ENCODE measurements at regions not wholly inside any gene's neighbourhood (a gene's known extent, or its start where the extent isn't known, plus 50 kb on each side); places are given as distances from the start of the nearest gene placed in this dataset.
"Not testable (repeated sequence)": the region's sequence is repeated elsewhere in the genome, so short reads cannot be mapped to it uniquely, and the experiment has no call there.

GRCh38 chr3:106276151-106276550 is 407.3 kb upstream of the CBLB start:
- DNase-seq: no peak

- no peak for DNase-seq
Measured at GRCh38 chr3:106276755-106277612, 408.2 kb upstream of the CBLB start.

GRCh38 chr3:106277731-106278130 is 408.9 kb upstream of the CBLB start:
- no peak for DNase-seq

- DNase-seq: no peak
Measured at GRCh38 chr3:106281221-106281620, 412.4 kb upstream of the CBLB start.

DNA sequence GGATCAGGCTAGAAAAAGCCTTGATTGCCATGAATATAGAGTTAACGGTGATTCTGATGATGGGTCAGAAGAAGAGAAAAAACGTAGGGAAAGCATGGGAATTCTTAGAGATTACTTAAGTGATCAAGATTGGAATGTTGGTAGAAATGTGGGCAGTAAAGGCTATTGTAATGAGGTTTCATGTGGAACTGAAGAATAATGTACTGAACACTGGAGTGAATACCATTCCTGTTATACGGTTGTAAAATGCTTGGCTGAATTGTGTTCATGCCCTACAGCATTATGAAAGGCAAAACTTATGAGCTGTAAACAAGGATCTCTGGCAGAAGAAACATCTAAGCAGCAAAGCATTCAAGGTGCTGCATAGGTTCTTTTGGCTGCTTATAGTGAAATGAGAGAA is 414.1 kb upstream of the CBLB start:
- no peak for DNase-seq

- DNase-seq: no peak
Measured at GRCh38 chr3:106288781-106289180, 420.0 kb upstream of the CBLB start.

GRCh38 chr3:106290304-106290997 is 421.6 kb upstream of the CBLB start:
- DNase-seq: no peak

GRCh38 chr3:106293161-106293560 is 424.3 kb upstream of the CBLB start:
- DNase-seq: no peak

DNA sequence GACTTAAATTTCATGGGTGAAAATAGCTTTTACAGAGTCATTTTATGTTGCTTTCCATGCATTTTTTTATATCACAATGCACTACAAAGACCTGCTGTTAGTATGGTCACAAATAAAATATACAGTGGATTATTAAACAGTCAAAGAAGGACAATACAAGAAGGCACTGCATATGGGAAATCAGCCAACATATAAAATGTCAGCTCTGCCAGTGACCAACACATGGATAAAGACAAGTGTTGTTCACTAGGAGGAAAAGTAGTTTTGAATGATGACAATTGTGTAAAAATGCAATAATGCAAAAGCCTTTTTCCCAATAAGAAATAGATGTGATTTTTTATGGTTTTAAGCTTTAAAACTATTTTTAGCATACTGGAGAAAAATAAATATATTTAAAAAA is 425.3 kb upstream of the CBLB start:
- DNase-seq: no peak

- no peak for DNase-seq
Measured at GRCh38 chr3:106296062-106296461, 427.2 kb upstream of the CBLB start.

DNA sequence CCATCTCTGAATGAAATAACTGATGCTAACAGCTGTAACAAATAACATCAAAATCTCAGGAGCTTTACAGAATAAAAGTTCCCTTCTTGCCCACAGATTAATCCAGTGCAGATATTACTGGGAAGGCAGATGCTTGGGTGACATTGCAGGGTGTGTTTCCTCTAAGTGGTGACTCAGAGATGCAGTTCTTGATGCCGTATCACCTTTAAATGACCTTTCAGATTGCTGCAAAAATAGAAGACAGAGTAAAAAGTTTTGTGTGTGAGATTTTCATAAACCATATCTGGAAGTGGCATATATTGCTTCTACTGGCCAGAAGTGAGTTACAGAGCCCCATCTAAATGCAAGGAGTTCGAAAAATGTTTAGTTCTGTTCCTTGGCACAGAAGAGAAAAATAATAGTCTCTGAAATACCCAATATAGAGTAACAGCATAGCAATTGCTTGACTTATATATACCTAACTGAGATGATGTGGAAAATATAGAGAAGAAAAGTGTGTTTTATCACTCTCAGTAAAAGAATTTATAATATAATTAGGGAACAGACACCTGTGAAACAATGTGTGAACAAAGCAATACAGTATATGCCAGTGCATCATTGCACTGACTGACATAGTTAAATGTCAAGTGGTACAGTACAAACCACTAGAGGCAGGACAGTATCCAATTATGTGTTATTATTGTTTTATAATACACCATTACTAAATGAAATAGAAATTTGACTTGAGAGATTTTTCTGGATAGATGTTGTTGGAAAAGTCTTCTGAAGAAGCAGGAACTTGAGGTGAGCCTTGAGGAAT is 430.7 kb upstream of the CBLB start:
- no peak for DNase-seq

GRCh38 chr3:106302451-106303221 is 433.8 kb upstream of the CBLB start:
- DNase-seq: no peak

DNA sequence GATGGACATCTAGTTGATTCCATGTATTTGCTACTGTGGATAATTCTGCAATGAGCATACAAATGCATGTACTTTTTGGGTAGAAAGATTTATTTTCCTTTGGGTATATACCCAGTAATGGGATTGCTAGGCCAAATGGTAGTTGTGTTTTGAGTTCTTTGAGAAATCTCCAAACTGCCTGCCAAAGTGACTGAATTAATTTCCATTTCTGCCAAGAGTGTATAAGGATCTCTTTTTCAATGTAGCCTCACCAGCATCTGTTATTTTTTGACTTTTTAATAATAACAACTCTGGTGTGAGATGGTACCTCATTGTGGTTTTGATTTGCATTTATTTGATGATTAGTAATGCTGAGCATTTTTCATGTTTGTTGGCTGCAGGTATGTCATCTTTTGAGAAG is 435.0 kb upstream of the CBLB start:
- DNase-seq: no peak

GRCh38 chr3:106305127-106305526 is 436.3 kb upstream of the CBLB start:
- no peak for DNase-seq

DNA sequence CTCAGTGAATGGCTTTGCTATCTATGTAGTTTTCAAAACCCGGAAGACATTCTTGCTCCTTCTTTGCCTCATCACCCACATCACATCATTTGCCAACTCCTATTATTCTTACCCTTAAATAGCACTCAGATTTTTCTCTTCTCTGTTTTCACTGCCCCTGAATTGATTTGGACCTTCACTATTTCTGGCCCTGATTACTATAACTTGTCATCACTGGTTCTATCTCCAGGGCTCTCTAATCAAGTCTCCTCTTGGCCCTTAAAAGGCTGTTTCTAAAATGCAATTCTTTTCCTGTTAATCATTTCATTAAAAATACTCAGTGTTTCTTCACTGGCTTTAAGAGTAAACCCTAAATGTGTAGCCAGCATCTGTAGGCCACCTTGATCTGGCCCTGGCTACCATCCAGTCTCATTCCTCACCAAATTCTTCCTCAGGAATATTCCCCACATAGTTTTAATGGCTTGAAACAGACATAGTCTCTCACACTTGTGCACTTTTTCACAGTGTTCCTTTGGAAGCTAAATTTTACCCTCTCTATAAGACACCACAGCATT is 437.1 kb upstream of the CBLB start:
- no peak for DNase-seq

DNA sequence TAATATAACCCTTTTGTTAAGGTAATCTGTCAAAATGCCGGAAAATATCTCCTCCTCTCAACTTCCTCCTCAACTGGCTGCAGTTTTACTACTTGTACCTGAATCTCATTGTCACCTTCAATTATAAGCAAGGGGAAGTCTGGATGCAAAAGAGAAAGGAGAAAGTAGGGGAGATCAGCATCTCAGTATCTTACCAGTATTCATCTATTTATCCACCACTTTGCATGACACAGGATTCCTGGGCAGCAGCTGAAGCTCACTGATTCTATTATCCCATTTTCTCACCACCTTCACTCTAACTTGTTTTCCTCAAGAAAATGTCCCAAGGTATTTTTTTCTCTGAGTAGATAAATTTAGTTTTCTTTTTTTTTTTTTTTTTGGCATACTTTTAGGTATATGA is 440.5 kb upstream of the CBLB start:
- no peak for DNase-seq

GRCh38 chr3:106309798-106310197 is 441.0 kb upstream of the CBLB start:
- DNase-seq: not testable (repeated sequence)

GRCh38 chr3:106317141-106318055 is 448.6 kb upstream of the CBLB start:
- no peak for DNase-seq

- not testable (repeated sequence) for DNase-seq
Measured at GRCh38 chr3:106321438-106321837, 452.6 kb upstream of the CBLB start.

- no peak for DNase-seq
Measured at GRCh38 chr3:106323586-106323985, 454.8 kb upstream of the CBLB start.

DNA sequence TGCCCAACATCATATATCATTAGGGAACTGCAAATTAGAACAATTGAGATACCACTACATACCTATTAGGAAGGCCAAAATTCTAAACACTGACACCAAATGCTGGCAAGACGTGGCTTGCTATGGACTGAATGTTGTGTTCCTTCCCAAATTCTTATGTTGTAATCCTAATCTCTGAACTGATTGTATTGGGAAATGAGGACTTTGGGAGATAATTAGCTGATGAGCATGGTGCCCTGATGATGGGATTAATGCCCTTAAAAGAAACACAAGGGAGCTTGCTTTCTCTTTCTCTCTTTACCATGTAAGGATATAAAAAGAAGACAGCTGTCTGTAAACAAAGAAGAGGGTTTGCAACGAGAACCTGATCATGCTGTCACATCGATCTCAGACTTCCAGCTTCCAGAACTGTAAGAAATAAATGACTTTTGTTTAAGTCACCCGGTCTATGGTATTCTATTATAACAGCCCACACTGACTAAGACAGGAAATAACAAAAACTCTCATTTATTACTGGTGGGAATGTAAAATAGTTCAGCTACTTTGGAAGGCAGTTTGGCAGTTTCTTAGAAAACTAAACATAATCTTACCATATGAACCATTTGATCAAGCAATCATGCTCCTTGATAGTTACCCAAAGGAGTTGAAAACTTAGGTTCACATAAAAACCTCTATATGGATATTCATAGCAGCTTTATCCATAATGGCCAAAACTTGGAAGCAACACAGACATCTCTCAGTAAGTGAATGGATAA is 458.3 kb upstream of the CBLB start:
- no peak for DNase-seq

All from NCI-H146 (cell line).